GM21529 (cell line): ENCODE measurements at regions not wholly inside any gene's neighbourhood (a gene's known extent, or its start where the extent isn't known, plus 50 kb on each side); places are given as distances from the start of the nearest gene placed in this dataset.
"Not testable (repeated sequence)": the region's sequence is repeated elsewhere in the genome, so short reads cannot be mapped to it uniquely, and the experiment has no call there.

ENCODE experiments used
- ATAC-seq: cut with Tn5 transposase; IDR thresholded peaks from one replicate; pipeline ENCODE4 v1.9.1; 2021; ENCODE audit not compliant: unreplicated experiment

DNA sequence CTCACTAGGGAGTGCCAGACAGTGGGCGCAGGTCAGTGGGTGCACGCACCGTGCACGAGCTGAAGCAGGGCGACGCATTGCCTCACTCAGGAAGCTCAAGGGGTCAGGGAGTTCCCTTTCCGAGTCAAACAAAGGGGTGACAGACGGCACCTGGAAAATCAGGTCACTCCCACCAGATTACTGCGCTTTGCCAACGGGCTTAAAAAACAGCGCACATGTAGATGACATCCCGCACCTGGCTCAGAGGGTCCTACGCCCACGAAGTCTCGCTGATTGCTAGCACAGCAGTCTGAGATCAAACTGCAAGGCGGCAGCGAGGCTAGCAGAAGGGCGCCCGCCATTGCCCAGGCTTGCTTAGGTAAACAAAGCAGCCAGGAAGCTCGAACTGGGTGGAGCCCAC, 428.5 kb upstream of the SLC39A10 start:
- ATAC-seq = not testable (repeated sequence)

- no peak for ATAC-seq
Observed at GRCh38 chr2:195214072-195214471, 443.0 kb upstream of the SLC39A10 start.

DNA sequence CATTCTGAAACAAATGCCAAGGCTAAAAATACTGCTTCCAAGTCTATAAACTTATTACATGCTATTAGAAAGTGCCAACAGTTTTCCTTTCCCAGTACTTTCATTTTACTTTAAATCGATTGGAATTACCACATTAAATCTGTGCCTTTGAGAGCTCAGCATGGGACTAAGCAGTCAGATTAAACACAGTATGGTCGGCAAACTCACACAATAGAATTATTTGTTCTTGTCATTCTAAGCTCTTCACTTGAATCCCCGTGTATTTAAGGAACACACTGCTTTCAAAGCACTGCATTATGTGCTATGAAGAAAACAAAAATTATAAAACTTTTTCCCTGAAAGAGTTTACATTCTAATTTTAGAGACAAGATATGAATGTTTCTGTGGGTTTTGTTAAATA, 444.4 kb upstream of the SLC39A10 start:
- no peak for ATAC-seq

DNA sequence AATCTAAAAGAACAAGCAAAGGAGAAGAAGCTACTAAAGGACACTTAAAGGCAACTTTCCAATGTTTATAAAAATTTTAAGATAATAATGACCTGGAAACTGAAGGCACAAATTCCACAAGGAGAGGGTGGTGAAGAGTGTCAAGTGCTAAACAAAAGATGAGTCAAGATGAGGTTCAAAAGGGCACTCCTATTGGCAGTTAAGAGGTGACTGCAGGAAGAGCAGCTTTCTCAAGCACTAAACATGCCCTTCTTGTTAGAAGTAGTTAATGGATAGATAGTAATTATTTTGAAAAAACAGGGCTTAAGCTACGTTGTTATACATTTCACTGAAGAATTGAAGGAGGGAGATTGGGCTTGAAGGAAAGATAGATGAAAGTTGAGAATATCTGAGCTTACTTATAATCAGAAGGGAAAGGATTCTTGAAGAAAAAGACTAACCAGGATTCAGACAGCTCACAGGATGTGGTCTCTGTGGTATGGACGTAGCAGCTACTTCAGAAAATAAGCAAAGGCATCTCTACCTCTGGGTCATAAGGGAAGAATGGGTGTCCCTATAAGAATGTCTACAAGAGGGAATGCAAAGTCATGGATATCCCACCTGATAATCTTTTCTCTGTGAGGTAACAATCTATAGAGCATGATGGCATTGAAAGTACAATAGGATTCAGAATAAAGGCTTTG, 454.7 kb upstream of the SLC39A10 start:
- no peak for ATAC-seq

DNA sequence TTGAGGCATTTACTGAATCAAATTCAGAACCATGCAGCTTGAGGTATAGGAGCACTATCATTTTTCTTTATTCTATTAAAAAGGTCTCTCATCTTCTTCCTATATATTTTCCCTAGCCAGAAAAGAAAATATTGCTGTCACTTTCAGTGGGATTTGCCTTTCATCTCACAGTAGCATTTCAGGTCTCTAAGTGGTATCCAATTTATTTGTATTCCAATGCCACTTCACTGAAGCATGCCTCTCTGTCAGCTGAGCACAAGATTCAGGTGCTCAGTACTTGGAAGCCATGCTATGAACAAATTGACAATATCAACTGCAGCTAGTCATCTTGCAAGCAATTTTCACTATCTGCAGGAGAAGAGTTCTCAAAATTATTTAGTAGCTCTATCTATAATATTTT, 457.2 kb upstream of the SLC39A10 start:
- no peak for ATAC-seq

DNA sequence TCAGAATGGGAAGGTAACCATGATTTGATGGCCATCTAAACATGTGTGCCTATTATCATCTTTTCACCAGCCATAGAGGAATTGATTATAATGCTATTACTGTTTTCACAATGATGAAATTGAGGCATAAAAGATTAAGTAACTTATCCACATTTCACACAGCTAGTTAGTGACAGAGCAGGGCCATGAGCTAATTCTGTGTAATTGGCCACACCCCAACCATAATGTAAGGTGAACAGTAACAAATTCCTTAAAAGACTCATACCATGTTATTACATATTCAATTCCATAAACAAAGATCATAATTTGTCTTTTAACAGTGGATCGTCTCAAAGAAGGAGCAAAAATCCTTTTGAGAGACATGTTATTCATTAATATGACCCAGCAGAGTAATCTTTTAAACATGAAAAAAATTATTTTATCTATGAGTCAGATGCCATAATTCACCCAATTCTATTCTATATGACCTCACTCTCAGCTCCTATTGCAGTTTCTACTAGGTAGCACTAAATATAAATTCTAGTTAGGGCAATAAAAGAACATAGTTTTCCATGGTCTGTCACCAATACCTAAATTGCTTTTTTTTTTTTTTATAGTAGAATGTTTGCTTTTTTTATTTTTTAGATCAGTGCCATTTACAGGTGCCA, 475.8 kb upstream of the SLC39A10 start:
- no peak for ATAC-seq

- ATAC-seq = no peak
Observed at GRCh38 chr2:195168369-195168768, 488.7 kb upstream of the SLC39A10 start.

- ATAC-seq = no peak
Observed at GRCh38 chr2:195164930-195165329, 492.1 kb upstream of the SLC39A10 start.

DNA sequence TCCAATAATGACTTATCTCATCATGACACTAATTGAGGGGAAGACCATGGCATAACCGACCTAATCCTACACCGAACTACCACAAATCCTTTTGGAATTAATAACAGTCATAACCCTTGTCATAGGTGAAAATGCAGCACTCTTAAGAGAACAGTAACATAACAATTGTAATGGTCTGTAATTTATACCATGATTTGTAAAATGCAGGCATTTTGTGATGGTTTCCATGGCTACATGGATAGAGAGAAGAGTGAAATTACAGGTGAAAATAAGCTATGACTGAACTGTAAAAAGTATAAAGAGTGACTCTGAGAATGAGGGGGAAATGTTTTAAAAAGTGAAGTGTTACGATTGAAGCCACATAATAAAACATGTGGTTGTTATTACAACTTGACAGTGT, 494.1 kb upstream of the SLC39A10 start:
- ATAC-seq = no peak

- ATAC-seq = no peak
Observed at GRCh38 chr2:195162194-195162593, 494.8 kb upstream of the SLC39A10 start.

GRCh38 chr2:195160963-195161362, 496.1 kb upstream of the SLC39A10 start:
- no peak for ATAC-seq

- no peak for ATAC-seq
Observed at GRCh38 chr2:195151711-195152110, 505.3 kb upstream of the SLC39A10 start.

GRCh38 chr2:195150819-195151218, 506.2 kb upstream of the SLC39A10 start:
- ATAC-seq = no peak

GRCh38 chr2:195148004-195148403, 509.0 kb upstream of the SLC39A10 start:
- ATAC-seq = no peak

GRCh38 chr2:195146761-195147541, 510.1 kb upstream of the SLC39A10 start:
- no peak for ATAC-seq

DNA sequence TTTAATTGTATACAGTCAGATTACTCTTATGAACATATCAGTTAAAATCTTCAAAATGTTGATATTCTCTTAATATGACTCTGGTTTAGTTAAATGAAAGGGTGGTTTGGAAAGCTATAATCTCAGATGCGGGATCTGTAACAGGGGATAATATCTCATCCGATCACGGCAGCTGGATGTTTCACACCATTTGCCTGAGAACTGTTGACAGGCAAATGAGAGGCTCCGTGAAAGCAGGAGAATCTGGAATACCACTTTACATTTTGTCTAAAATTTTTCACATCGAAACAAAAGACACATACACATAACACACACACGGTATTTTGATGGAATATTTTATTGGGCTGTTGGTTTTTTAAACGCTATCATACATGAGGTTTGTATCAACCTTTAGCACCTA, 518.6 kb upstream of the SLC39A10 start:
- ATAC-seq = no peak

- ATAC-seq = not testable (repeated sequence)
Observed at GRCh38 chr2:195125889-195126288, 531.1 kb upstream of the SLC39A10 start.

- ATAC-seq = no peak
Observed at GRCh38 chr2:195124391-195125079, 532.5 kb upstream of the SLC39A10 start.

DNA sequence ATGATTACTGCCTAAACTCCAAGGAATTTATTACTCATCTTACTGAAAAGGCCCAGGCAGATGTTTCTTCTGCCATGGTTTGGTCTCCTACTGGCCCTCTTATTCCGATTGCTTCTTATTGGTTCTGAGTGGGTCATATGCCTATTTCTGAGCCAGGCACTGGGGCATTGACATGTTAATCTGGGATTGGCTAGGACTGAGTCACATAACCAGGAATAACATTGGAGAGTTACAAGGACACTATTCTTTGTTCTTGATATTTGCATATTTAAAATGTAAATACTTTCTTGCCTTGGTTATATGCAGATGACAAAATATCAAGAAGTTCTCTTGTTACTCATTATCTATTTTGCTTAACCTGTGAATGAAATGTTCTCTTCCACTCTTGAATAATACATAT, 534.4 kb upstream of the SLC39A10 start:
- ATAC-seq = no peak

DNA sequence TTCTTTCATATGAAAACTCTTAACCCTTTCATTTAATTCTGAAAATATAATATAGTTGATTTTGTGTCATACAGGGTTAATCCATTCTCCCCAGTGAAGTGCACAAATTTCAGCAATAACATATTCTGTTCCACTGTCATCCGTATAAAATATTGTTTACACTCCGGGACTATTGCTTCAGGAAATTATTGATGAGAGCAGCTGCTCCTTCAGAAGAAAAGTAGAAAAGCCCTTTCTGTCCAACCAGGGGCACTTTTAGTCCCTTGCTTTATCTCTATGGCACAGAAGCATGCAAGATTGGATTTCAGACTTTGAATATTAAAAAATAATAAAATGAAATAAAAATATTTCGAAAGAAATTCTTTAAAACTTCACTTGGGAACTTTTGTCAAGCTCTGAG, 535.7 kb upstream of the SLC39A10 start:
- no peak for ATAC-seq

- no peak for ATAC-seq
Observed at GRCh38 chr2:195119231-195119630, 537.8 kb upstream of the SLC39A10 start.
